ENCODE measurements at regions not wholly inside any gene's neighbourhood (a gene's known extent, or its start where the extent isn't known, plus 50 kb on each side); places are given as distances from the start of the nearest gene placed in this dataset.

- Histone ChIP-seq H3K9me3 (ENCODE audit: control insufficient read depth, low read length) (no peaks in the 10 kb centered on the region), H2AFZ (ENCODE audit: low read depth, low read length) (no peak overlapping the region), H3K27ac (ENCODE audit: low read length, poor library complexity, severe bottlenecking) (no peak overlapping the region), H3K4me3 (ENCODE audit: insufficient read depth in 1 of 2, low read depth in 1 of 2, low read length in 2 of 2) (no peak overlapping the region), H2BK5ac (ENCODE audit: low read depth, low read length, poor library complexity, severe bottlenecking) (no peak overlapping the region), H3K9ac (ENCODE audit: low read length) (no peak overlapping the region), H3K4me2 (ENCODE audit: low read length, poor library complexity, severe bottlenecking) (no peak overlapping the region), H3K18ac (ENCODE audit: low read depth in 1 of 2, low read length in 2 of 2) (no peak overlapping the region), H2AK5ac (ENCODE audit: low read length, severe bottlenecking) (no peak overlapping the region), H2BK15ac (ENCODE audit: low read depth, poor library complexity, severe bottlenecking) (no peak overlapping the region), H3K79me1 (replicated peaks; ENCODE audit: low read length, poor library complexity, severe bottlenecking) (no peaks in the 10 kb centered on the region), H4K91ac (ENCODE audit: low read length) (no peak overlapping the region), H3K27me3 (ENCODE audit: control insufficient read depth in 1 of 2, insufficient read depth in 1 of 2, low read length in 2 of 2) (peaks cover 0 to 3% of the 10 kb centered on the region in 2 experiments), H3K36me3 (ENCODE audit: control insufficient read depth in 1 of 2, insufficient read depth in 2 of 2, low read depth in 1 of 2, low read length in 2 of 2) (no peaks in the 10 kb centered on the region), H3K23ac (ENCODE audit: low read length in 2 of 2) (no peak overlapping the region), H2BK12ac (ENCODE audit: low read length in 2 of 2) (no peak overlapping the region), H3K14ac (ENCODE audit: low read length in 2 of 2) (no peak overlapping the region), H3K4ac (ENCODE audit: low read depth in 1 of 2, low read length in 2 of 2) (no peak overlapping the region), H3K4me1 (ENCODE audit: control insufficient read depth, insufficient read depth, low read depth, low read length) (peaks cover 1% of the 10 kb centered on the region), H4K8ac (ENCODE audit: low read length) (no peak overlapping the region), H2BK120ac (ENCODE audit: low read depth, low read length) (no peak overlapping the region)
- DNase-seq, result no peak
- 88% methylated on average over 5 of the region's 5 CpGs for WGBS
These were observed 334.9 kb downstream of the C12orf75 start for GRCh38 chr12:105665366-105665765.

GRCh38 chr12:105667973-105668743, 337.7 kb downstream of the C12orf75 start:
- no peak overlapping the region for H2BK15ac ChIP-seq (ENCODE audit: low read depth, poor library complexity, severe bottlenecking)
- H4K91ac ChIP-seq (ENCODE audit: low read length), result no peak overlapping the region
- no peak overlapping the region for H3K4me2 ChIP-seq (ENCODE audit: low read length, poor library complexity, severe bottlenecking)
- no peak overlapping the region for H2BK5ac ChIP-seq (ENCODE audit: low read depth, low read length, poor library complexity, severe bottlenecking)
- H3K14ac ChIP-seq (ENCODE audit: low read length in 2 of 2), result no peak overlapping the region
- H2BK120ac ChIP-seq (ENCODE audit: low read depth, low read length), result no peak overlapping the region
- H2AK5ac ChIP-seq (ENCODE audit: low read length, severe bottlenecking), result no peak overlapping the region
- no peaks in the 10 kb centered on the region for H3K9me3 ChIP-seq (ENCODE audit: control insufficient read depth, low read length)
- H3K27ac ChIP-seq (ENCODE audit: low read length, poor library complexity, severe bottlenecking), result no peak overlapping the region
- H4K8ac ChIP-seq (ENCODE audit: low read length), result no peak overlapping the region
- H2AFZ ChIP-seq (ENCODE audit: low read depth, low read length), result no peak overlapping the region
- H3K23ac ChIP-seq (ENCODE audit: low read length in 2 of 2), result no peak overlapping the region
- 77% methylated on average over 2 of the region's 2 CpGs for WGBS
- no peak overlapping the region for H3K4me3 ChIP-seq (ENCODE audit: insufficient read depth in 1 of 2, low read depth in 1 of 2, low read length in 2 of 2)
- H3K27me3 ChIP-seq (ENCODE audit: control insufficient read depth in 1 of 2, insufficient read depth in 1 of 2, low read length in 2 of 2), result peaks cover 0 to 3% of the 10 kb centered on the region in 2 experiments
- H2BK12ac ChIP-seq (ENCODE audit: low read length in 2 of 2), result no peak overlapping the region
- H3K36me3 ChIP-seq (ENCODE audit: control insufficient read depth in 1 of 2, insufficient read depth in 2 of 2, low read depth in 1 of 2, low read length in 2 of 2), result no peaks in the 10 kb centered on the region
- no peaks in the 10 kb centered on the region for H3K79me1 ChIP-seq (replicated peaks; ENCODE audit: low read length, poor library complexity, severe bottlenecking)
- H3K18ac ChIP-seq (ENCODE audit: low read depth in 1 of 2, low read length in 2 of 2), result no peak overlapping the region
- no peak overlapping the region for H3K4ac ChIP-seq (ENCODE audit: low read depth in 1 of 2, low read length in 2 of 2)
- no peak for DNase-seq
- peaks cover 4% of the 10 kb centered on the region for H3K4me1 ChIP-seq (ENCODE audit: control insufficient read depth, insufficient read depth, low read depth, low read length)
- no peak overlapping the region for H3K9ac ChIP-seq (ENCODE audit: low read length)

GRCh38 chr12:105670672-105671071, 340.2 kb downstream of the C12orf75 start:
- DNase-seq, result no peak
- Histone ChIP-seq H3K27me3 (ENCODE audit: control insufficient read depth in 1 of 2, insufficient read depth in 1 of 2, low read length in 2 of 2) (no peaks in the 10 kb centered on the region), H2AK5ac (ENCODE audit: low read length, severe bottlenecking) (no peak overlapping the region), H3K9ac (ENCODE audit: low read length) (no peak overlapping the region), H3K23ac (ENCODE audit: low read length in 2 of 2) (no peak overlapping the region), H3K79me1 (replicated peaks; ENCODE audit: low read length, poor library complexity, severe bottlenecking) (no peaks in the 10 kb centered on the region), H3K4ac (ENCODE audit: low read depth in 1 of 2, low read length in 2 of 2) (no peak overlapping the region), H3K27ac (ENCODE audit: low read length, poor library complexity, severe bottlenecking) (no peak overlapping the region), H3K4me2 (ENCODE audit: low read length, poor library complexity, severe bottlenecking) (no peak overlapping the region), H3K9me3 (ENCODE audit: control insufficient read depth, low read length) (no peaks in the 10 kb centered on the region), H3K4me3 (ENCODE audit: insufficient read depth in 1 of 2, low read depth in 1 of 2, low read length in 2 of 2) (no peak overlapping the region), H2AFZ (ENCODE audit: low read depth, low read length) (no peak overlapping the region), H3K18ac (ENCODE audit: low read depth in 1 of 2, low read length in 2 of 2) (no peak overlapping the region), H4K91ac (ENCODE audit: low read length) (no peak overlapping the region), H3K36me3 (ENCODE audit: control insufficient read depth in 1 of 2, insufficient read depth in 2 of 2, low read depth in 1 of 2, low read length in 2 of 2) (no peaks in the 10 kb centered on the region), H3K4me1 (ENCODE audit: control insufficient read depth, insufficient read depth, low read depth, low read length) (peaks cover 4% of the 10 kb centered on the region), H4K8ac (ENCODE audit: low read length) (no peak overlapping the region), H2BK120ac (ENCODE audit: low read depth, low read length) (no peak overlapping the region), H3K14ac (ENCODE audit: low read length in 2 of 2) (no peak overlapping the region), H2BK5ac (ENCODE audit: low read depth, low read length, poor library complexity, severe bottlenecking) (no peak overlapping the region), H2BK15ac (ENCODE audit: low read depth, poor library complexity, severe bottlenecking) (no peak overlapping the region), H2BK12ac (ENCODE audit: low read length in 2 of 2) (no peak overlapping the region)

- Histone ChIP-seq H3K9ac (ENCODE audit: low read length) (no peak overlapping the region), H3K14ac (ENCODE audit: low read length in 2 of 2) (no peak overlapping the region), H3K23ac (ENCODE audit: low read length in 2 of 2) (no peak overlapping the region), H2AK5ac (ENCODE audit: low read length, severe bottlenecking) (no peak overlapping the region), H4K91ac (ENCODE audit: low read length) (no peak overlapping the region), H2BK5ac (ENCODE audit: low read depth, low read length, poor library complexity, severe bottlenecking) (no peak overlapping the region), H3K18ac (ENCODE audit: low read depth in 1 of 2, low read length in 2 of 2) (no peak overlapping the region), H3K4me2 (ENCODE audit: low read length, poor library complexity, severe bottlenecking) (no peak overlapping the region), H3K4me3 (ENCODE audit: insufficient read depth in 1 of 2, low read depth in 1 of 2, low read length in 2 of 2) (no peak overlapping the region), H2BK15ac (ENCODE audit: low read depth, poor library complexity, severe bottlenecking) (no peak overlapping the region), H3K27me3 (ENCODE audit: control insufficient read depth in 1 of 2, insufficient read depth in 1 of 2, low read length in 2 of 2) (no peaks in the 10 kb centered on the region), H3K9me3 (ENCODE audit: control insufficient read depth, low read length) (no peaks in the 10 kb centered on the region), H3K4ac (ENCODE audit: low read depth in 1 of 2, low read length in 2 of 2) (no peak overlapping the region), H3K79me1 (replicated peaks; ENCODE audit: low read length, poor library complexity, severe bottlenecking) (no peaks in the 10 kb centered on the region), H3K36me3 (ENCODE audit: control insufficient read depth in 1 of 2, insufficient read depth in 2 of 2, low read depth in 1 of 2, low read length in 2 of 2) (no peaks in the 10 kb centered on the region), H4K8ac (ENCODE audit: low read length) (no peak overlapping the region), H2BK12ac (ENCODE audit: low read length in 2 of 2) (no peak overlapping the region), H2BK120ac (ENCODE audit: low read depth, low read length) (no peak overlapping the region), H3K27ac (ENCODE audit: low read length, poor library complexity, severe bottlenecking) (no peak overlapping the region), H3K4me1 (ENCODE audit: control insufficient read depth, insufficient read depth, low read depth, low read length) (peaks cover 4% of the 10 kb centered on the region), H2AFZ (ENCODE audit: low read depth, low read length) (no peak overlapping the region)
- WGBS, result 84% methylated on average over 1 of the region's 2 CpGs
- DNase-seq, result no peak
These were observed 341.2 kb downstream of the C12orf75 start for GRCh38 chr12:105671720-105672119.

Data from mesenchymal stem cell (in vitro differentiated cells and primary cell).